ENCODE measurements at regions not wholly inside any gene's neighbourhood (a gene's known extent, or its start where the extent isn't known, plus 50 kb on each side); places are given as distances from the start of the nearest gene placed in this dataset.

DNA sequence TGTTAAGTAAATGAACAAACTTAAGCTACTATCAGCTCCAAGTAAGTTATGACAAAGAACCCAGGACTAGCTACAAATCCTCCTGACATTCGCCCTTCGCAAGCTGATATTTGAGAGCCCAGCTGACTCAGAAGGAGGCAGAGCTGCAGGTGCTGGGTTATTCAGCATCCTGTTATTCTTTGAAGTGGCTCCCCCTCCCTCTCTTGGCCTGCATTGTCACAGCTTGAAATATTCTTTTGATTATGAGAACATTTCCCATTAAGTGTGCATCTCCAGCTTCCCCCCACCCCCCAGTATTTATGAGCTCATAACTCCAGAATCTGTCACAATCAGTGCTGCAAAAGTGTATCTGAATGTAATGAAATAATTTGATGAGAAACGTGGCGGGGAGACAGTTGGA is 78.8 kb upstream of the RALY start:
- peak overlapping the region in 2 of 3 experiments; percentile 8 to 31 for H3K27ac Mint-ChIP-seq
- H3K4me3 Mint-ChIP-seq = no peak overlapping the region
- no peaks in the 10 kb centered on the region for H3K9me3 Mint-ChIP-seq
- no peaks in the 10 kb centered on the region for H3K36me3 Mint-ChIP-seq (ENCODE audit: low read depth)
- no peak for TF ChIP-seq CTCF (IDR thresholded peaks at IDR 0.05; ENCODE audit: unreplicated experiment in 3 of 3)
- peaks cover 19% of the 10 kb centered on the region for H3K27me3 Mint-ChIP-seq (ENCODE audit: low read depth)
- H3K4me1 Mint-ChIP-seq = peaks cover 36% of the 10 kb centered on the region

GRCh38 chr20:33915726-33916331 is 77.9 kb upstream of the RALY start:
- no peaks in the 10 kb centered on the region for H3K9me3 Mint-ChIP-seq
- TF ChIP-seq CTCF (IDR thresholded peaks at IDR 0.05; ENCODE audit: unreplicated experiment in 3 of 3) = peak in 1 of 3 experiments; percentile 34
- H3K36me3 Mint-ChIP-seq (ENCODE audit: low read depth) = no peaks in the 10 kb centered on the region
- peaks cover 30% of the 10 kb centered on the region for H3K4me1 Mint-ChIP-seq
- no peak overlapping the region for H3K4me3 Mint-ChIP-seq
- H3K27ac Mint-ChIP-seq = peak overlapping the region in 1 of 3 experiments; percentile 60
- H3K27me3 Mint-ChIP-seq (ENCODE audit: low read depth) = peaks cover 19% of the 10 kb centered on the region

DNA sequence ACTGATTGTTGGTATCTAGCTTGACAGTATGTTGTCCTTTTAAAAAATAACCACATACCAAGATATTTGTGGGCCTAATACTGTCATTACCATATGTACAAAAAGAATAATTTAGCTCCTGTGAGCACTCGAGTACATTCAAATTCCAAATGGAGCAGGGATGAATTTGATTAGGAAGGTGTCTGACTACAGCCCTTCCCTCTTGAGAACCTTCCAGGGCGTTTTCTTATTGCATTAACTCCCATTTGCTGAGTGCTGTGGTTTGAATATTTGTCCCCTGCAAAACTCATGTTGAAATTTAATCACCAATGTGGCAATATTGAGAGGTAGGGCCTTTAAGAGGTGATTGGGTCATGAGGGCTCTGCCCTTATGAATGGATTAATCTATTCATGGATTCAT is 76.9 kb upstream of the RALY start:
- TF ChIP-seq CTCF (IDR thresholded peaks at IDR 0.05; ENCODE audit: unreplicated experiment in 3 of 3) = no peak
- no peaks in the 10 kb centered on the region for H3K36me3 Mint-ChIP-seq (ENCODE audit: low read depth)
- H3K4me1 Mint-ChIP-seq = peaks cover 26% of the 10 kb centered on the region
- peak overlapping the region in 1 of 3 experiments; percentile 60 for H3K27ac Mint-ChIP-seq
- no peak overlapping the region for H3K4me3 Mint-ChIP-seq
- peaks cover 21% of the 10 kb centered on the region for H3K27me3 Mint-ChIP-seq (ENCODE audit: low read depth)
- no peaks in the 10 kb centered on the region for H3K9me3 Mint-ChIP-seq

DNA sequence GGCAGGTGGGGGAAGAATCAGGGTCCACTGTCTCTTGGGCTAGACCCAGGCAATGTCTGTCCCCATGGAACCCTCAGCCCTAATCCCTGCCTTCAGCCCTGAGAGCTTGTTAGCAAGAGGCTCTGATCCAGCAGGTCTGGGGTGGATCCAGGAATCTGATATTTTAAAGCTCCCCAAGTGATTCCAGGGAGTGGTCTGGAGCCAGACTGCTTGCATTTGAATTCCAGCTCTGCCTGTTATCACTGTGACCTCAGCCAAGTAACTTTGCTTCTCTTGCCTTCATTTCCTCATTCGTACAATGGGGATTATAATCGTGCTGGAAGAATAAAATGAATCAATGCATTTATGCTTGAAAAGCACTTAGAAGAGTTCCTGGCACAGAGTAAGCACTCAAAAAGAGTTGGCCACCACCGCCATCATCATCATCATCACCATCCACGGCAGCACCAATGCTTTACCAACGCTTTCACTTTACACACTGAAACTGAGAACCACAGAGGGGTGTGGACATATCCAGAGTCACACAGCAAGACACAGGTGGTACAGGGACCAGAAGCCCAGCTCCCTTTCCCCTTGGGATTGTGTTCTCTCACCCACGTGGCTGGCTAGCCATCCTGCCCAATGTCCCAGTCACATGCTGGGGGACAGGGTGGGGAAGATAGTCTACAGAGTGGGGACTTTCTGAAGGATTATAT is 75.7 kb upstream of the RALY start:
- Mint-ChIP-seq H3K27me3 (ENCODE audit: low read depth) (peaks cover 11% of the 10 kb centered on the region), H3K36me3 (ENCODE audit: low read depth) (no peaks in the 10 kb centered on the region), H3K9me3 (no peaks in the 10 kb centered on the region), H3K4me3 (no peak overlapping the region), H3K4me1 (peaks cover 18% of the 10 kb centered on the region), H3K27ac (no peak overlapping the region)
- TF ChIP-seq CTCF (IDR thresholded peaks at IDR 0.05; ENCODE audit: unreplicated experiment in 3 of 3) = no peak

DNA sequence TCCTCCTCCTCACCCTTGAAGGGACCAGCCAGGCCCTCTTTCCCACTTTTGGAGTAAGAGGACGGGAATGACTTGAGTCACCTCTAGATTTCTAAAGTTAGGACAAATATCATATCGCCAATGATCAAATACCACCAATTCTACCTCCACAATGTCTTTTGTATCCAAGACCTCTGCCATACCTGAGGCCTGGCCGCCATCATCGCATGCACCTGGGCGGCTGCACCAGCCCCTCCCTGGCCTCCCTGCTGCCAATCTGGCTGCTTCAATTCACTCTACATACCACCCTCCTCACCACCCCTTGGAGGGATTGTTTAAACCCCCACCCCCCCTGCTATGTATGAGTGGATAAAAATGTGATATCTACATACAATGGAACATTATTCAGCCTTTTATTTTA is 75.0 kb upstream of the RALY start:
- H3K27me3 Mint-ChIP-seq (ENCODE audit: low read depth) = peaks cover 11% of the 10 kb centered on the region
- peaks cover 12% of the 10 kb centered on the region for H3K4me1 Mint-ChIP-seq
- no peak overlapping the region for H3K4me3 Mint-ChIP-seq
- no peak overlapping the region for H3K27ac Mint-ChIP-seq
- no peaks in the 10 kb centered on the region for H3K36me3 Mint-ChIP-seq (ENCODE audit: low read depth)
- TF ChIP-seq CTCF (IDR thresholded peaks at IDR 0.05; ENCODE audit: unreplicated experiment in 3 of 3) = no peak
- no peaks in the 10 kb centered on the region for H3K9me3 Mint-ChIP-seq

DNA sequence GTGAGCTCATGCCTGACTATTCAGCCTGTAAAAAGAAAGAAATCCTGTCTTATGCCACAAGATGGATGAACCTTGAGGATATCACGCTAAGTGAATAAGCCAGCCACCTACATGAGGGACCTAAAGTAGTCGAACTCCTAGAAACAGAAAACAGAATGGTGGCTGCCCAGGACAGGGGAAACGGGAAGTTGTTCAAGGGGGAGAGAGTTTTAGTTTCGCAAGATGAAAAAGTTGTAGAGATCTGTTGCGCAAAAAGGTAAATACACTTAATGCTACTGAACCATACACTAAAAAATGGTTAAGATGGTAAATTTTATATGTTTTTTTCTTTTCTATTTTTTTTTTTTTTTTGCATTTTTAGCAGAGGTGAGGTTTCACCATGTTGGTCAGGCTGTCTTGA is 74.1 kb upstream of the RALY start:
- H3K36me3 Mint-ChIP-seq (ENCODE audit: low read depth) = no peaks in the 10 kb centered on the region
- H3K9me3 Mint-ChIP-seq = peaks cover 2% of the 10 kb centered on the region
- H3K27ac Mint-ChIP-seq = no peak overlapping the region
- no peak for TF ChIP-seq CTCF (IDR thresholded peaks at IDR 0.05; ENCODE audit: unreplicated experiment in 3 of 3)
- H3K4me3 Mint-ChIP-seq = no peak overlapping the region
- peaks cover 7% of the 10 kb centered on the region for H3K27me3 Mint-ChIP-seq (ENCODE audit: low read depth)
- H3K4me1 Mint-ChIP-seq = peaks cover 12% of the 10 kb centered on the region

Data from nephron (organoid).